H1 (cell line): ENCODE measurements at regions not wholly inside any gene's neighbourhood (a gene's known extent, or its start where the extent isn't known, plus 50 kb on each side); places are given as distances from the start of the nearest gene placed in this dataset.

Experiments used
- ATF2 ChIP-seq: IDR thresholded peaks from 2 replicates; pipeline ENCODE4 v1.6.1; 2012; ENCODE audit warnings: low read length, inconsistent platforms
- TAF7 ChIP-seq: optimal IDR thresholded peaks from 2 replicates; pipeline ENCODE3; 2011; ENCODE audit warnings: low read depth, mild to moderate bottlenecking, inconsistent platforms, low read length, moderate library complexity, borderline replicate concordance

GRCh38 chr2:49858657-49859056 lies 704.3 kb upstream of the FSHR start (continued):
- TF ChIP-seq TAF7 (no peak), ATF2 (no peak)
- TF ChIP-seq, all 59 proteins: peak for 0
